ENCODE measurements at regions not wholly inside any gene's neighbourhood (a gene's known extent, or its start where the extent isn't known, plus 50 kb on each side); places are given as distances from the start of the nearest gene placed in this dataset.

DNA sequence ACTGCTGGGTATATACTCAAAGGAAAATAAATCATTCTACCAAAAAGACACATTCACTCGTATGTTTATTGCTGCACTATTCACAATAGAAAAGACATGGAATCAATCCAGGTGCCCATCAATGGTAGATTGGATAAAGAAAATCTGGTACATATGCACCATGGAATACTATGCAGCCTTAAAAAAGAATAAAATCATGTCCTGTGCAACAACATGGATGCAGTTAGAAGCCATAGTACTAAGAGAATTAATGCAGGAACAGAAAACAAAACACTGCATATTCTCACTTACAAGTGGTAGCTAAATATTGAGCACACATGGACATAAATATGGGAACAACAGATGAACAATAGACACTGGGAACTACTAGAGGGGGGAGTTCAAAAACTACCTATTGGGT is 96.3 kb downstream of the FAM76B start:
- Histone ChIP-seq H3K9ac (ENCODE audit: low read depth, low read length) (no peak overlapping the region), H2AFZ (ENCODE audit: low read depth, low read length) (no peak overlapping the region), H3K4me2 (ENCODE audit: insufficient read depth, low read length) (no peak overlapping the region), H3K36me3 (ENCODE audit: insufficient read depth, low read length) (no peaks in the 10 kb centered on the region), H3K27ac (ENCODE audit: low read length) (no peak overlapping the region), H3K27me3 (ENCODE audit: insufficient read depth, low read length, poor library complexity) (peaks cover 7% of the 10 kb centered on the region), H4K20me1 (ENCODE audit: insufficient read depth, low read length) (no peaks in the 10 kb centered on the region), H3K4me1 (ENCODE audit: insufficient read depth, low read length) (no peaks in the 10 kb centered on the region), H3K79me2 (ENCODE audit: insufficient read depth, low read length) (no peaks in the 10 kb centered on the region), H3K9me3 (ENCODE audit: insufficient read depth, low read length, severe bottlenecking) (no peaks in the 10 kb centered on the region), H3K4me3 (ENCODE audit: low read depth in 1 of 2, low read length in 2 of 2) (no peak overlapping the region)
- no peak for ATAC-seq (ENCODE audit: insufficient read depth, low read depth)
- DNase-seq, result no peak
- TF ChIP-seq, protein P1, sequence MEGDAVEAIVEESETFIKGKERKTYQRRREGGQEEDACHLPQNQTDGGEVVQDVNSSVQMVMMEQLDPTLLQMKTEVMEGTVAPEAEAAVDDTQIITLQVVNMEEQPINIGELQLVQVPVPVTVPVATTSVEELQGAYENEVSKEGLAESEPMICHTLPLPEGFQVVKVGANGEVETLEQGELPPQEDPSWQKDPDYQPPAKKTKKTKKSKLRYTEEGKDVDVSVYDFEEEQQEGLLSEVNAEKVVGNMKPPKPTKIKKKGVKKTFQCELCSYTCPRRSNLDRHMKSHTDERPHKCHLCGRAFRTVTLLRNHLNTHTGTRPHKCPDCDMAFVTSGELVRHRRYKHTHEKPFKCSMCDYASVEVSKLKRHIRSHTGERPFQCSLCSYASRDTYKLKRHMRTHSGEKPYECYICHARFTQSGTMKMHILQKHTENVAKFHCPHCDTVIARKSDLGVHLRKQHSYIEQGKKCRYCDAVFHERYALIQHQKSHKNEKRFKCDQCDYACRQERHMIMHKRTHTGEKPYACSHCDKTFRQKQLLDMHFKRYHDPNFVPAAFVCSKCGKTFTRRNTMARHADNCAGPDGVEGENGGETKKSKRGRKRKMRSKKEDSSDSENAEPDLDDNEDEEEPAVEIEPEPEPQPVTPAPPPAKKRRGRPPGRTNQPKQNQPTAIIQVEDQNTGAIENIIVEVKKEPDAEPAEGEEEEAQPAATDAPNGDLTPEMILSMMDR (IDR thresholded peaks at IDR 0.05; ENCODE audit: borderline replicate concordance, extremely low read depth, low read length, poor library complexity, severe bottlenecking), result no peak
- no peak for TF ChIP-seq EZH2 (IDR thresholded peaks at IDR 0.05; ENCODE audit: borderline replicate concordance, low read depth, low read length, severe bottlenecking)

DNA sequence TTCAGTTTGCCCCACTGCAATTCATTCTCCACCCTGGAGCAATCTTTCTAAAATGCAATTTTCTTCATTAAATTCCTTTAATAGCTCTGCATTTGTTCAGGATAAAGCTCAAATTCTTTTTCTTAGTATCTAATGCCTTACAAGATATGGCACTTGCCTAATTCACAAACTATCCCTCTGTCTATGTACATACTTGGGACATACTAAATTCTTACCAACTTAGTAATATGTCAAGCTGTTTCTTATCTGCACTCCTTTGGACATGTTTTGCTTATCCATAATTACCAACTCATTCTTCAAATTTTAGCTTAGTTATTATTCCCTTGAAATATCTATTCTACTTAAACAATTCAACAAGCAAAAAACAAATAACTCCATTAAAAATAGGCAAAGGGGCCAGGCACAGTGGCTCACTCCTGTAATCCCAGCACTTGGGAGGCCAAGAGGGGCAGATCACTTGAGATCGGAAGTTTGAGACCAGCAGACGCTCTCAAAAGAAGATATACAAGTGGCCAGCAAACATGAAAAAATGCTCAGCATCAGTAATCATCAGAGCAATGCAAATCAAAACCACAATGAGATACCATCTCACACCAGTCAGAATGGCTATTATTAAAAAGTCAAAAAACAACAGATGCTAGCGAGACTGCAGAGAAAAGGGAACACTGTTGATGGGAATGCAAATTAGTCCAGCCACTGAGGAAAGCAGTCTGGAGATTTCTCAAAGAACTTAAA is 96.9 kb downstream of the FAM76B start:
- Histone ChIP-seq H3K9ac (ENCODE audit: low read depth, low read length) (no peak overlapping the region), H3K4me3 (ENCODE audit: low read depth in 1 of 2, low read length in 2 of 2) (no peak overlapping the region), H4K20me1 (ENCODE audit: insufficient read depth, low read length) (no peaks in the 10 kb centered on the region), H2AFZ (ENCODE audit: low read depth, low read length) (no peak overlapping the region), H3K27me3 (ENCODE audit: insufficient read depth, low read length, poor library complexity) (peaks cover 7% of the 10 kb centered on the region), H3K9me3 (ENCODE audit: insufficient read depth, low read length, severe bottlenecking) (no peaks in the 10 kb centered on the region), H3K79me2 (ENCODE audit: insufficient read depth, low read length) (no peaks in the 10 kb centered on the region), H3K4me2 (ENCODE audit: insufficient read depth, low read length) (no peak overlapping the region), H3K4me1 (ENCODE audit: insufficient read depth, low read length) (no peaks in the 10 kb centered on the region), H3K36me3 (ENCODE audit: insufficient read depth, low read length) (no peaks in the 10 kb centered on the region), H3K27ac (ENCODE audit: low read length) (no peak overlapping the region)
- DNase-seq, result no peak
- TF ChIP-seq, protein P1 (IDR thresholded peaks at IDR 0.05; ENCODE audit: borderline replicate concordance, extremely low read depth, low read length, poor library complexity, severe bottlenecking), result no peak
- no peak for ATAC-seq (ENCODE audit: insufficient read depth, low read depth)

DNA sequence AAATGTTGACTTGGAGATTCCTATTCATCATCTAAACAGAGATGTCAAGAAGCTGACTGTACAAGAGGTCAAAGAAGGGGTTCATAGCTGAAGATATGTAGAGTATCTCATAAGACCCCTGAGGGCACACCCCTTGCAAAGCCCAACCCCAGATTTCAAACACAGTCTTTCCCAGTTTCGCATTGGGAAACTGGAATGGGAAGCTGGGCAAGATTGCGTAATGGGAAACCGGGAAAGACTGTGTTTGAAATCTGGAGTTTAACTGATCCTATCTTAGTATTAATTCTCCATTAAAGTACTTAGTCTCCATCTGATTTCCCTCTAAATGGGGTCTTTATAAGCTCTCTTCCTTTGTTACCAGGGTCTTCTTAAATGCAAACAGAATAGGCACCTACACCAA is 99.5 kb downstream of the FAM76B start:
- Histone ChIP-seq H3K4me2 (ENCODE audit: insufficient read depth, low read length) (no peak overlapping the region), H2AFZ (ENCODE audit: low read depth, low read length) (no peak overlapping the region), H4K20me1 (ENCODE audit: insufficient read depth, low read length) (no peaks in the 10 kb centered on the region), H3K36me3 (ENCODE audit: insufficient read depth, low read length) (no peaks in the 10 kb centered on the region), H3K79me2 (ENCODE audit: insufficient read depth, low read length) (no peaks in the 10 kb centered on the region), H3K4me3 (ENCODE audit: low read depth in 1 of 2, low read length in 2 of 2) (no peak overlapping the region), H3K9me3 (ENCODE audit: insufficient read depth, low read length, severe bottlenecking) (no peaks in the 10 kb centered on the region), H3K27ac (ENCODE audit: low read length) (no peak overlapping the region), H3K9ac (ENCODE audit: low read depth, low read length) (no peak overlapping the region), H3K27me3 (ENCODE audit: insufficient read depth, low read length, poor library complexity) (peaks cover 7% of the 10 kb centered on the region), H3K4me1 (ENCODE audit: insufficient read depth, low read length) (no peaks in the 10 kb centered on the region)
- no peak for DNase-seq
- ATAC-seq (ENCODE audit: insufficient read depth, low read depth), result no peak
- TF ChIP-seq, protein P1 (IDR thresholded peaks at IDR 0.05; ENCODE audit: borderline replicate concordance, extremely low read depth, low read length, poor library complexity, severe bottlenecking), result no peak
- no peak for TF ChIP-seq EZH2 (IDR thresholded peaks at IDR 0.05; ENCODE audit: borderline replicate concordance, low read depth, low read length, severe bottlenecking)

Data from DND-41 (cell line).